Kidney (tissue), 13 donors: ENCODE measurements at regions not wholly inside any gene's neighbourhood (a gene's known extent, or its start where the extent isn't known, plus 50 kb on each side); places are given as distances from the start of the nearest gene placed in this dataset.

Experiments used
- DNase-seq, 5 donors: peaks; one replicate each; pipeline ENCODE4 v3.0.0-alpha.2; 2013 to 2020
- FAIRE-seq: peaks from 2 replicates; lab custom pipeline; 2012; peaks lifted over from hg19 to GRCh38; lab: Jason Lieb, UNC
- H3K27ac ChIP-seq, 2 donors: one replicate each; pipeline ENCODE4 v1.7.0; 2013; ENCODE audit warnings: low read depth in 2 of 2, low read length in 2 of 2, inconsistent platforms in 1 of 2
- H3K27me3 ChIP-seq: one replicate; pipeline ENCODE4 v1.7.1; 2013; ENCODE audit warnings: low read length, inconsistent platforms; ENCODE audit not compliant: control insufficient read depth, insufficient read depth
- H3K36me3 ChIP-seq, 3 donors: one replicate each; pipeline versions ENCODE4 v1.7.0 to v1.7.1; 2013; ENCODE audit warnings: low read length in 3 of 3, control low read depth in 1 of 3, inconsistent platforms in 1 of 3; ENCODE audit not compliant: insufficient read depth in 3 of 3, control insufficient read depth in 2 of 3
- H3K4me1 ChIP-seq, 3 donors: one replicate each; pipeline versions ENCODE4 v1.7.0 to v1.7.1; 2013; ENCODE audit warnings: low read length in 3 of 3, inconsistent platforms in 1 of 3, low read depth in 1 of 3; ENCODE audit not compliant: control insufficient read depth in 2 of 3, insufficient read depth in 2 of 3
- H3K4me3 ChIP-seq, 3 donors: one replicate each; pipeline versions ENCODE4 v1.7.0 to v1.8.1; 2013; ENCODE audit warnings: low read length in 3 of 3, control low read depth in 1 of 3, inconsistent platforms in 1 of 3
- H3K9ac ChIP-seq, 3 donors: one replicate each; pipeline versions ENCODE4 v1.7.0 to v1.7.1; 2013; ENCODE audit warnings: low read length in 3 of 3, control low read depth in 1 of 3, inconsistent platforms in 1 of 3
- H3K9me3 ChIP-seq, 3 donors: one replicate each; pipeline versions ENCODE4 v1.7.0 to v1.7.1; 2013; ENCODE audit warnings: low read length in 3 of 3, control low read depth in 1 of 3, inconsistent platforms in 1 of 3; ENCODE audit not compliant: control insufficient read depth in 2 of 3, insufficient read depth in 1 of 3
- CTCF ChIP-seq: IDR thresholded peaks from 3 replicates; pipeline ENCODE4 v1.5.1; 2012; ENCODE audit warnings: mild to moderate bottlenecking, moderate library complexity, borderline replicate concordance; ENCODE audit not compliant: insufficient read depth; ENCODE audit errors: extremely low read depth
- intact Hi-C: fragments of 100-400 bp; cut with DNase I; formaldehyde crosslinking; loops from one replicate; pipeline ENCODE4 v1.11.1; 2022
- donor health status: control.
- donor health status: control.
- donor health status: control.
- donor health status: control.
- donor health status: control.
- donor health status: DM: yes; HTN: yes; CAD: no.
- donor health status: Normal renal cell carcinoma (clear cell type).

DNA sequence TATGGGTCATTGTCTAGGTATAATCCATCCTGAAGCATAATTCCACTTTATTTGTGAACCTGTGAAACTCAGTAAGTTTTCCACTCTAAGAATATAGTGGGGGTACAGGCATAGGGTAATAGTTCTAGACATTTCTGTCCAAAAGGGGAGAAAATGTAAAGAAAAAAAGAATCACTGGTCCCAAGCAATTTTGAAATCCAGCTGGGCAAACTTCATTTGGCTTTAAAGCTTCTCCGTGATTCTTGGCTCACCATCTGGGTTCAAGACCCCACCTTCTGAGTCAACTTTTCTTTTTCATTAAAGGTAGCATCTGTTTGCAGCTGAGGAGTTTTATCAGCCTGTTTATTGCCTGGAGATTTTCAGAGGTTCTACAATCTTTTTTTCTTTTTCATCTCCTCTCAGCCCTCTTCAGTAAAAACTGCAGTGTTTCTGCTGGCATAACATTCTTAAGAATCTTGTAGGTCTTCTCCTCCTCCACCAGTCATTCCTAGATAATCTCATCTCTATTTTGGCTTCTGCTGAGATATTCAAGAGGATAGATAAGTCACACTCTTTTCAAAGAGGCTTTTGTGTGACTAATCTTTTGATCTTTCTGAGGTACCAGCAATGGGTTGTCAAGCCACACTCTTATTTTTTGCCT, 126.1 kb upstream of the PITX1 start:
- Histone ChIP-seq H3K9ac (no peak overlapping the region), H3K9me3 (peaks cover 0 to 4% (median 0%) of the 10 kb centered on the region in 3 donors), H3K27ac (no peak overlapping the region), H3K4me3 (no peak overlapping the region), H3K4me1 (no peaks in the 10 kb centered on the region), H3K36me3 (no peaks in the 10 kb centered on the region), H3K27me3 (no peaks in the 10 kb centered on the region)
- no peak for FAIRE-seq
- no peak for DNase-seq
- intact Hi-C loops: loop anchor here (5.0 kb wide), 1 partner anchor 88 kb away; no protein-coding TSS in a partner anchor
- no peak for TF ChIP-seq CTCF

GRCh38 chr5:135159626-135160025, 125.6 kb upstream of the PITX1 start:
- no peaks in the 10 kb centered on the region for H3K27me3 ChIP-seq
- intact Hi-C loops: loop anchor here (5.0 kb wide), 1 partner anchor 87 kb away; no protein-coding TSS in a partner anchor
- no peak overlapping the region for H3K4me3 ChIP-seq
- no peaks in the 10 kb centered on the region for H3K36me3 ChIP-seq
- H3K9me3 ChIP-seq: peaks cover 0 to 4% (median 0%) of the 10 kb centered on the region in 3 donors
- FAIRE-seq: no peak
- no peak for TF ChIP-seq CTCF
- no peaks in the 10 kb centered on the region for H3K4me1 ChIP-seq
- peak in 1 of 5 donors; percentile 19 for DNase-seq
- no peak overlapping the region for H3K9ac ChIP-seq
- no peak overlapping the region for H3K27ac ChIP-seq

GRCh38 chr5:135158982-135159381, 125.0 kb upstream of the PITX1 start:
- H3K4me1 ChIP-seq: no peaks in the 10 kb centered on the region
- intact Hi-C loops: no loop called here
- no peak for TF ChIP-seq CTCF
- DNase-seq (no peak), FAIRE-seq (no peak)
- peaks cover 0 to 4% (median 0%) of the 10 kb centered on the region in 3 donors for H3K9me3 ChIP-seq
- no peak overlapping the region for H3K27ac ChIP-seq
- no peak overlapping the region for H3K9ac ChIP-seq
- no peak overlapping the region for H3K4me3 ChIP-seq
- H3K36me3 ChIP-seq: no peaks in the 10 kb centered on the region
- H3K27me3 ChIP-seq: no peaks in the 10 kb centered on the region
